ENCODE measurements at regions not wholly inside any gene's neighbourhood (a gene's known extent, or its start where the extent isn't known, plus 50 kb on each side); places are given as distances from the start of the nearest gene placed in this dataset.

DNA sequence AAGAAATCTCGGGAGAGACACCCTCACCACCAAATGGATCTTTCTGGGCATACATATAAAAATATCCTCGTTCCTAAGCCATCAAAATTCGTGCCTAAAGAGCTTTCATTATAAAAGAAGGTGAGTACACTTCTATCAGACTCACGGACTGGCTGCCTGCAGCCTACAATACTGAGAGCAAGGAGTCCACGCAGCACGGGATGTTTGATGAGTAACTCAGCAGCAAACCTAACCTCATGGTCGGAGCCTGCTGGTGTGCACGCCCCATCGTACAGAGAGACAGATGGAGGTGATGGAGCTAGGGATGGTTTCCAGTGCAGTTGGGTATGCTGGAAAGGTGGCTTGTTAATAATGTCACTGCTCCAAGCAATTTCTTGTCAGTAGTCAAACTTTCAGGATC is 256.2 kb downstream of the FIGN start:
- ATAC-seq, result no peak
- DNase-seq, result no peak
- no peaks in the 10 kb centered on the region for H3K4me1 ChIP-seq (ENCODE audit: low read depth)
- intact Hi-C loops (cut with DNase I, micrococcal nuclease), result no loop called here
- no peak overlapping the region for H3K4me3 ChIP-seq
- H3K36me3 ChIP-seq (ENCODE audit: low read depth), result no peaks in the 10 kb centered on the region
- no peaks in the 10 kb centered on the region for H3K9me3 ChIP-seq
- TF ChIP-seq, protein P1, sequence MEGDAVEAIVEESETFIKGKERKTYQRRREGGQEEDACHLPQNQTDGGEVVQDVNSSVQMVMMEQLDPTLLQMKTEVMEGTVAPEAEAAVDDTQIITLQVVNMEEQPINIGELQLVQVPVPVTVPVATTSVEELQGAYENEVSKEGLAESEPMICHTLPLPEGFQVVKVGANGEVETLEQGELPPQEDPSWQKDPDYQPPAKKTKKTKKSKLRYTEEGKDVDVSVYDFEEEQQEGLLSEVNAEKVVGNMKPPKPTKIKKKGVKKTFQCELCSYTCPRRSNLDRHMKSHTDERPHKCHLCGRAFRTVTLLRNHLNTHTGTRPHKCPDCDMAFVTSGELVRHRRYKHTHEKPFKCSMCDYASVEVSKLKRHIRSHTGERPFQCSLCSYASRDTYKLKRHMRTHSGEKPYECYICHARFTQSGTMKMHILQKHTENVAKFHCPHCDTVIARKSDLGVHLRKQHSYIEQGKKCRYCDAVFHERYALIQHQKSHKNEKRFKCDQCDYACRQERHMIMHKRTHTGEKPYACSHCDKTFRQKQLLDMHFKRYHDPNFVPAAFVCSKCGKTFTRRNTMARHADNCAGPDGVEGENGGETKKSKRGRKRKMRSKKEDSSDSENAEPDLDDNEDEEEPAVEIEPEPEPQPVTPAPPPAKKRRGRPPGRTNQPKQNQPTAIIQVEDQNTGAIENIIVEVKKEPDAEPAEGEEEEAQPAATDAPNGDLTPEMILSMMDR (IDR thresholded peaks at IDR 0.05), result no peak

DNA sequence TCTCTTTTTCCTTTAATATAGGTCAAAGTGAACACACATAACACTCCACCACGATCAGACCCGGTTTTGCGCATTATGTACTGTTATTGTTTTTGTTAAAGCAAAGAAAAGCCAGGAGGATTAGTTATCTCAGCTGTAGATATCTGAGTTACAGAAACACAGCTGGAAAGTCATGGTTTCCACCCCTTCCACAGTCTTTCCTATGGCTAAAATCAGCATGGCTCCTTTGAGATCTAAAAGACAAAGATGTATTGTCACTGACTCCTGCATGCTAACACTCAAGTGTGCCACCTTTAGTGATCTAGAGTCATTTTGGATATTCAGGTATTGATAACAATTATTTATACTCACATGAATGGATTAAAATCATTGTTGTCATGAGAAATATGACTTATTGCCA is 260.0 kb downstream of the FIGN start:
- DNase-seq (no peak), ATAC-seq (no peak)
- TF ChIP-seq, protein P1 (IDR thresholded peaks at IDR 0.05), result no peak
- Histone ChIP-seq H3K36me3 (ENCODE audit: low read depth) (no peaks in the 10 kb centered on the region), H3K4me1 (ENCODE audit: low read depth) (no peaks in the 10 kb centered on the region), H3K4me3 (no peak overlapping the region), H3K9me3 (no peaks in the 10 kb centered on the region)
- intact Hi-C loops (cut with DNase I, micrococcal nuclease), result no loop called here

DNA sequence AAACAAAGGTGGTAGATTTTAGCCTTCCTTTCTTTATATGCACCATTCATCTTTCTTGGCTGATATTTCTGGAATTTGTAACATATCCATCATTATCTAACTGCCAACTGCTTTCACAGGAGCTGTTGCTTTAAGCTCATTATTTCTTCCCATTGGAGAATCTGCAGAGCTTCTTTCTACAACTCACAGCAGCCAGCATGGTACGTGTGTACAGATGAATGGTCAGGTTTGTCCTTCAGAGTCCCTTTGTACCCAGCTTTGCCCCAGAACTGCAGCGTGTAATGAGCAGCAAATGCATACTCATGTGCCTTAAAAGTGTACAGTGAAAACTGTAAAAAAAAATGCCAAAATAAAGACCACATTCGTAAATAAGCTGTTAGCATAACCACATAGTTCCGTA is 260.9 kb downstream of the FIGN start:
- TF ChIP-seq, protein P1 (IDR thresholded peaks at IDR 0.05), result no peak
- intact Hi-C loops (cut with DNase I, micrococcal nuclease), result no loop called here
- DNase-seq, result no peak
- no peaks in the 10 kb centered on the region for H3K4me1 ChIP-seq (ENCODE audit: low read depth)
- H3K9me3 ChIP-seq, result no peaks in the 10 kb centered on the region
- no peak overlapping the region for H3K4me3 ChIP-seq
- H3K36me3 ChIP-seq (ENCODE audit: low read depth), result no peaks in the 10 kb centered on the region
- ATAC-seq, result no peak

GRCh38 chr2:163474319-163474744 is 261.5 kb downstream of the FIGN start:
- no peak for DNase-seq
- Histone ChIP-seq H3K36me3 (ENCODE audit: low read depth) (no peaks in the 10 kb centered on the region), H3K4me3 (no peak overlapping the region), H3K4me1 (ENCODE audit: low read depth) (no peaks in the 10 kb centered on the region), H3K9me3 (no peaks in the 10 kb centered on the region)
- intact Hi-C loops (cut with DNase I, micrococcal nuclease), result no loop called here
- no peak for ATAC-seq
- TF ChIP-seq, protein P1 (IDR thresholded peaks at IDR 0.05), result no peak

DNA sequence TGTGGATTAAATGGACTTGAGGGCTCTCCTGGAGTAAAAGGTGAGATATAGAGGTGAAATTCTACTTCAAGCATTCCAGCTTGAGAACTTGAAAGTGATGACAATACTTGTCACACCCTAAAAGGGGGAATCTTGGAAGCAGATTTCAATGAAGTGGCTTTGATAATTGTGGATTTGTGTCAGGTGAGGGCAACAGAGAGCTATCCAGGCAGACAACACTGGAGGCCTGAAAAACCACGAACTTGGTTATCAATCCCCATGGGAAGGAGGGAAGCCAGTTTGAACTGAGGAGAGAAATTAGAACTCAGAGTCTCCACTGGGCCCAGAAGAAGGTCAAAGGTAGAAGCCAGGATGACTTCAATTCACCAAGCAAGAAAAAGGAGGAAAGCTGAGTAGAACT is 263.9 kb downstream of the FIGN start:
- no peaks in the 10 kb centered on the region for H3K36me3 ChIP-seq (ENCODE audit: low read depth)
- TF ChIP-seq, protein P1 (IDR thresholded peaks at IDR 0.05), result no peak
- DNase-seq, result no peak
- H3K4me1 ChIP-seq (ENCODE audit: low read depth), result no peaks in the 10 kb centered on the region
- H3K9me3 ChIP-seq, result no peaks in the 10 kb centered on the region
- no peak for ATAC-seq
- intact Hi-C loops (cut with DNase I, micrococcal nuclease), result no loop called here
- H3K4me3 ChIP-seq, result no peak overlapping the region

DNA sequence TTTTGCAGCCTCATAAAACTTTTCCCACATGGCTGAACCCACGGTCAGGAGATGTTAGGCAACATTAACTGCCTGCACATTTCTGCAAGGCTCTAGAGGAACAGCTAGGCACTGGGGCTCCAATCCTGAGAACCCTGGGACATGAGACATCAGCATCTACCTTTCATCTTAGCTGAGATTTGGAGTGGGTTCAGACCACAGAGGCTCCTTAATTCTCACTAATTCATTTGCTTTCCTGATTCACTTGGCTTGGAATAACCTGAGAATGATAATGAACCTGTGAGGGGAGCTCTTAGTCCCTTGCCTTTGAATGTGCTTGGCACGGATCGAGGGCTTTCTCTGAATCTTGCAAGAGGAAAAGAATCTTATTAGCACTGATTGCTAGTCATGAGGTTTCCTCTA is 266.2 kb downstream of the FIGN start:
- no peaks in the 10 kb centered on the region for H3K9me3 ChIP-seq
- intact Hi-C loops (cut with DNase I, micrococcal nuclease), result no loop called here
- no peak for DNase-seq
- no peaks in the 10 kb centered on the region for H3K36me3 ChIP-seq (ENCODE audit: low read depth)
- TF ChIP-seq, protein P1 (IDR thresholded peaks at IDR 0.05), result no peak
- H3K4me1 ChIP-seq (ENCODE audit: low read depth), result no peaks in the 10 kb centered on the region
- ATAC-seq, result no peak
- no peak overlapping the region for H3K4me3 ChIP-seq

Data from mucosa of descending colon (tissue), 3 donors.